NB4 (cell line): ENCODE measurements at regions not wholly inside any gene's neighbourhood (a gene's known extent, or its start where the extent isn't known, plus 50 kb on each side); places are given as distances from the start of the nearest gene placed in this dataset.

Experiments used
- CTCF ChIP-seq: IDR thresholded peaks from one replicate; pipeline ENCODE4 v1.5.1; 2012; ENCODE audit warnings: low read depth, low read length
- MAX ChIP-seq: IDR thresholded peaks from 2 replicates; pipeline ENCODE4 v1.6.1; 2011; ENCODE audit warnings: low read depth, low read length
- MYC ChIP-seq: IDR thresholded peaks from 2 replicates; pipeline ENCODE4 v1.6.1; 2011; ENCODE audit warnings: low read depth, low read length
- POLR2A ChIP-seq: IDR thresholded peaks from 2 replicates; pipeline ENCODE4 v1.6.1; 2011; ENCODE audit warnings: mild to moderate bottlenecking; ENCODE audit not compliant: insufficient read length; ENCODE audit errors: extremely low read depth

GRCh38 chr6:81944661-81945060 is 192.2 kb upstream of the TENT5A start:
- TF ChIP-seq POLR2A (no peak), CTCF (no peak), MAX (no peak), MYC (no peak)
